ENCODE measurements at regions not wholly inside any gene's neighbourhood (a gene's known extent, or its start where the extent isn't known, plus 50 kb on each side); places are given as distances from the start of the nearest gene placed in this dataset.

DNA sequence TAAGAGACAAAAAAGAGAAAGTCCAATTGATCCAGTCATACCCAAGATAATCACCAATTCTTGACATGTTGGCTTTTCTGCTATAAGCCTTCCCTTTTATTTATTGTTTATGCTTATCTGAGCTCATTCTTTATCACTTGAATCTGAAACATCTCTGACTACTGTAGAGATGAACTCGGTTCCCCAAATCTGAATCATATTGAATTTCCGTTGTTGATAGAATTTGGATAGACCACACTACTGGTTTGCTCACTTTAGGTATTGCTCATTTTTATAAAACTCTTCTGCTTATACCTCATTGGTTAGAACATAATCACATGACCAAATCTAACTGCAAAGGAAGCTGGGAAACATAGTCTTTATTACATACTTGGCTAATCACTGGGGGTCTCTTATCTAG lies 236.9 kb downstream of the TRIB2 start:
- Histone ChIP-seq H2AFZ (replicated peaks) (no peak overlapping the region), H3K79me2 (ENCODE audit: low read depth) (no peaks in the 10 kb centered on the region), H3K27me3 (no peaks in the 10 kb centered on the region), H3K36me3 (no peaks in the 10 kb centered on the region), H3K9me3 (ENCODE audit: low read depth) (no peaks in the 10 kb centered on the region), H3K4me3 (no peak overlapping the region), H4K20me1 (ENCODE audit: low read depth) (no peaks in the 10 kb centered on the region), H3K4me2 (no peak overlapping the region), H3F3A (ENCODE audit: low read depth) (no peaks in the 10 kb centered on the region), H3K9ac (no peak overlapping the region), H3K27ac (no peak overlapping the region), H3K4me1 (no peaks in the 10 kb centered on the region)
- Mint-ChIP-seq H3K9me3 (peaks cover 2% of the 10 kb centered on the region), H3K4me1 (no peaks in the 10 kb centered on the region), H3K4me3 (no peak overlapping the region), H3K36me3 (no peaks in the 10 kb centered on the region), H3K27ac (no peak overlapping the region), H3K27me3 (ENCODE audit: insufficient read depth, low read depth) (no peaks in the 10 kb centered on the region)
- no peak for DNase-seq (ENCODE audit: low spot score)
- TF ChIP-seq EZH2phosphoT487 (IDR thresholded peaks at IDR 0.05) (no peak), EZH2 (IDR thresholded peaks at IDR 0.05) (no peak)
- TF ChIP-seq, protein P1, sequence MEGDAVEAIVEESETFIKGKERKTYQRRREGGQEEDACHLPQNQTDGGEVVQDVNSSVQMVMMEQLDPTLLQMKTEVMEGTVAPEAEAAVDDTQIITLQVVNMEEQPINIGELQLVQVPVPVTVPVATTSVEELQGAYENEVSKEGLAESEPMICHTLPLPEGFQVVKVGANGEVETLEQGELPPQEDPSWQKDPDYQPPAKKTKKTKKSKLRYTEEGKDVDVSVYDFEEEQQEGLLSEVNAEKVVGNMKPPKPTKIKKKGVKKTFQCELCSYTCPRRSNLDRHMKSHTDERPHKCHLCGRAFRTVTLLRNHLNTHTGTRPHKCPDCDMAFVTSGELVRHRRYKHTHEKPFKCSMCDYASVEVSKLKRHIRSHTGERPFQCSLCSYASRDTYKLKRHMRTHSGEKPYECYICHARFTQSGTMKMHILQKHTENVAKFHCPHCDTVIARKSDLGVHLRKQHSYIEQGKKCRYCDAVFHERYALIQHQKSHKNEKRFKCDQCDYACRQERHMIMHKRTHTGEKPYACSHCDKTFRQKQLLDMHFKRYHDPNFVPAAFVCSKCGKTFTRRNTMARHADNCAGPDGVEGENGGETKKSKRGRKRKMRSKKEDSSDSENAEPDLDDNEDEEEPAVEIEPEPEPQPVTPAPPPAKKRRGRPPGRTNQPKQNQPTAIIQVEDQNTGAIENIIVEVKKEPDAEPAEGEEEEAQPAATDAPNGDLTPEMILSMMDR (IDR thresholded peaks at IDR 0.05): no peak

DNA sequence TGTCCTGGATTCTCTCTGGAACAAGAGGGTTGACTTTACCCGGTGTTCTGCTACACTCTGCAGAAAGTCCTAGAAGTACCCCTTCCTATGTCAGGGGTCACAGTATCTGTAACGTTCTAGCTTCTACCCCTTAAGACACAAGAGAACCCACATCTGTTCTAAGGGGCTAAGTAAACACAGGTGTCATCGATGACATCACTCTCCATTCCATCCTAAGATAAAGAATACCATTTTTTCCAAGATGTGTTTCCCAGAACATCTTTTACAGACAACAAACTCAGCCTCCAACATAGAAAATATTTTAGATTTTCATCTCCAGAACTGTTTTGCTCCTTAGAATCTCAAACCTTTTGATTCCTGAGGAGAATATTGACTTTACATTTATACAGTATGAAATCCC lies 239.1 kb downstream of the TRIB2 start:
- Histone ChIP-seq H3K4me1 (no peaks in the 10 kb centered on the region), H3K9me3 (ENCODE audit: low read depth) (no peaks in the 10 kb centered on the region), H3K79me2 (ENCODE audit: low read depth) (no peaks in the 10 kb centered on the region), H3K9ac (no peak overlapping the region), H2AFZ (replicated peaks) (no peak overlapping the region), H3K36me3 (no peaks in the 10 kb centered on the region), H3K27ac (no peak overlapping the region), H3K4me2 (no peak overlapping the region), H4K20me1 (ENCODE audit: low read depth) (no peaks in the 10 kb centered on the region), H3K27me3 (no peaks in the 10 kb centered on the region), H3F3A (ENCODE audit: low read depth) (no peaks in the 10 kb centered on the region), H3K4me3 (no peak overlapping the region)
- DNase-seq (ENCODE audit: low spot score): no peak
- Mint-ChIP-seq H3K27me3 (ENCODE audit: insufficient read depth, low read depth) (no peaks in the 10 kb centered on the region), H3K36me3 (no peaks in the 10 kb centered on the region), H3K9me3 (peaks cover 6% of the 10 kb centered on the region), H3K4me1 (no peaks in the 10 kb centered on the region), H3K27ac (no peak overlapping the region), H3K4me3 (no peak overlapping the region)
- TF ChIP-seq EZH2phosphoT487 (IDR thresholded peaks at IDR 0.05) (no peak), EZH2 (IDR thresholded peaks at IDR 0.05) (no peak)
- TF ChIP-seq, protein P1 (IDR thresholded peaks at IDR 0.05): no peak

DNA sequence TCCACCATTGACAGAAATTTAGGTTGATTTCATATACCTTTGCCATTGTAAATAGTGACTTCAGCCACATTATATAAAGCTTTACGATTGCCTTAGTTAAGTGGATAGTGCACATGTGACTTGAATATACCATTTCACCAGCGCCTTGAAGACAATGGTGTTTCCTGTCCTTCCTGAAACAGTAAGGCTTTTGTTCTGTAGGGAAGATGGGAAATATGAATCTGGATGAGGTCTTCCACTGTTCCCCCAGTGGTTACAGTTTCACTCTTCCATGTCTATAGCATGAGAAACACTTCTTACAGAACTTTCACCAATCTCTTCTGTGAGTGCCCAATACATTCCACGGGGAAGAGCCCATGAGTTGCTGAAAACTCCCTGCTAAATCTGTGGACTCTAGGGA lies 240.5 kb downstream of the TRIB2 start:
- Histone ChIP-seq H3K4me2 (no peak overlapping the region), H3K9me3 (ENCODE audit: low read depth) (no peaks in the 10 kb centered on the region), H3F3A (ENCODE audit: low read depth) (no peaks in the 10 kb centered on the region), H3K27ac (no peak overlapping the region), H3K36me3 (no peaks in the 10 kb centered on the region), H3K27me3 (no peaks in the 10 kb centered on the region), H3K4me1 (no peaks in the 10 kb centered on the region), H3K79me2 (ENCODE audit: low read depth) (no peaks in the 10 kb centered on the region), H3K9ac (no peak overlapping the region), H4K20me1 (ENCODE audit: low read depth) (no peaks in the 10 kb centered on the region), H3K4me3 (no peak overlapping the region), H2AFZ (replicated peaks) (no peak overlapping the region)
- no peak for DNase-seq (ENCODE audit: low spot score)
- peaks cover 6% of the 10 kb centered on the region for H3K9me3 Mint-ChIP-seq
- H3K27ac Mint-ChIP-seq: no peak overlapping the region
- H3K27me3 Mint-ChIP-seq (ENCODE audit: insufficient read depth, low read depth): no peaks in the 10 kb centered on the region
- no peak overlapping the region for H3K4me3 Mint-ChIP-seq
- no peak for TF ChIP-seq EZH2phosphoT487 (IDR thresholded peaks at IDR 0.05)
- TF ChIP-seq EZH2 (IDR thresholded peaks at IDR 0.05): no peak
- TF ChIP-seq, protein P1 (IDR thresholded peaks at IDR 0.05): no peak
- no peaks in the 10 kb centered on the region for H3K4me1 Mint-ChIP-seq
- H3K36me3 Mint-ChIP-seq: no peaks in the 10 kb centered on the region

DNA sequence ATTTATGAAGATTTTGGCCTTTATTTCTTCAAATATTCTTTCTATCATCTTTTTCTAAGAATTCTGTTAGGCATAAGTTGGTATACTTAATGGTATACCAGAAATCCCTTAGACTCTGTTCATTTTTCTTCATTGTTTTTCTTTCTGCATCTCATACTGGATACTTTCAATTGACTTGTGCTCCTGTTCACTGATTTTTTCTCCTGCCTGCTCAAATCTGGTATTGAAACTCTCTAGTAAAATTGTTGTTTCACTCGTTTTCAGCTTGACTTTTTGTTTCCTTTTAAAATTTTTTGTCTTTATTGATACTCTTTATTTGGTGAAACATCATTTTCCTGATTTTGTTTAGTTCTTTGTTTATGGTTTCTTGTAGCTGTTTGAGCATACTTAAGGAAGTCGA lies 243.2 kb downstream of the TRIB2 start:
- Histone ChIP-seq H3K79me2 (ENCODE audit: low read depth) (no peaks in the 10 kb centered on the region), H3K36me3 (no peaks in the 10 kb centered on the region), H3K27ac (no peak overlapping the region), H3K4me2 (no peak overlapping the region), H3K9ac (no peak overlapping the region), H3K9me3 (ENCODE audit: low read depth) (no peaks in the 10 kb centered on the region), H3F3A (ENCODE audit: low read depth) (no peaks in the 10 kb centered on the region), H3K4me1 (no peaks in the 10 kb centered on the region), H2AFZ (replicated peaks) (no peak overlapping the region), H3K4me3 (no peak overlapping the region), H3K27me3 (no peaks in the 10 kb centered on the region), H4K20me1 (ENCODE audit: low read depth) (no peaks in the 10 kb centered on the region)
- DNase-seq (ENCODE audit: low spot score): no peak
- H3K36me3 Mint-ChIP-seq: no peaks in the 10 kb centered on the region
- no peak overlapping the region for H3K27ac Mint-ChIP-seq
- H3K27me3 Mint-ChIP-seq (ENCODE audit: insufficient read depth, low read depth): no peaks in the 10 kb centered on the region
- H3K4me3 Mint-ChIP-seq: no peak overlapping the region
- peaks cover 4% of the 10 kb centered on the region for H3K9me3 Mint-ChIP-seq
- H3K4me1 Mint-ChIP-seq: no peaks in the 10 kb centered on the region
- TF ChIP-seq, protein P1 (IDR thresholded peaks at IDR 0.05): no peak
- no peak for TF ChIP-seq EZH2 (IDR thresholded peaks at IDR 0.05)
- no peak for TF ChIP-seq EZH2phosphoT487 (IDR thresholded peaks at IDR 0.05)
